GM15510 (cell line): ENCODE measurements at regions not wholly inside any gene's neighbourhood (a gene's known extent, or its start where the extent isn't known, plus 50 kb on each side); places are given as distances from the start of the nearest gene placed in this dataset.

Experiments
- POLR2A ChIP-seq: IDR thresholded peaks from 3 replicates; pipeline ENCODE4 v1.6.1; 2011; ENCODE audit warnings: borderline replicate concordance; ENCODE audit not compliant: insufficient read length; ENCODE audit errors: extremely low read depth

- no peak for TF ChIP-seq POLR2A
These were observed 102.9 kb upstream of the SIRPA start for GRCh38 chr20:1792274-1792673.

GRCh38 chr20:1790386-1790785, 104.8 kb upstream of the SIRPA start:
- TF ChIP-seq POLR2A = no peak

DNA sequence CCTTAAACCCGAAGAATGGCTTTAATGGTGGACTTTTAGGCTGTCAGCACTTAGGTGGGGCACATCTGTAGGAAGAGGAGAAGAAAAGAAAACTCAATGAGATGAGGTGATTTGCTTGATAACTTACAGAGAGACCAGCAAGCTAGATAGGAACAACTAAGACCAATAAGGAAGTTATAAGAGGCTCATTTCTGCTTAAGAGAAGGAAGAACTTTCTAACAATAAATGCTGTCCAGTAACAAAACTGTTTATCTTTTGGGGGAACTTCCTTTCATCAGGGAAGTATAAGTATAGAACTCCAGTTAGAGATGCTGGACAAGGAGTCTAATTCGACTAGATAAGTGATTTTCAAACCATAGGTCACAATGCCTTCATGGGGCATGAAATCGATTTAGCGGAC, 107.2 kb upstream of the SIRPA start:
- no peak for TF ChIP-seq POLR2A

- TF ChIP-seq POLR2A = no peak
These were observed 108.7 kb upstream of the SIRPA start for GRCh38 chr20:1786486-1786885.

GRCh38 chr20:1784586-1784985, 110.6 kb upstream of the SIRPA start:
- no peak for TF ChIP-seq POLR2A

DNA sequence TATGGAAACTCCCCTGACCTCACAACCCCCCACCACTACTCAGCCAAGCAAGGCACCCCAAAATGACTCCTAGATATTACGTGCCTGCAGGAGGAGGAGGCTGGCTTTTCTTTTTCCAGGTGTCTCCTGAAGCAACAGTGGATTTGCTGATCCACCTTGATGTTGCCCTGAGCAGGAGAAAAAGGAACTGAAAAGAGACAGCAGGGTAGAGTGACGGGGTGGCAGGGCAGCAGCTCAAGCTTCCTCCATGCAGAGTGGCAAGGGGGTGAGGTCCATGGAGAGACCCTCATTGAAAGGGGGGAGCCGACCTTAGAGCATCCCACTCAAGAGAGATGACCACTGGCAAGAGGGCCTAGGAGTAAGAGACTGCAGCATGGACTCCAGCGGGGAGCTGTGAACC, 112.0 kb upstream of the SIRPA start:
- TF ChIP-seq POLR2A = no peak

DNA sequence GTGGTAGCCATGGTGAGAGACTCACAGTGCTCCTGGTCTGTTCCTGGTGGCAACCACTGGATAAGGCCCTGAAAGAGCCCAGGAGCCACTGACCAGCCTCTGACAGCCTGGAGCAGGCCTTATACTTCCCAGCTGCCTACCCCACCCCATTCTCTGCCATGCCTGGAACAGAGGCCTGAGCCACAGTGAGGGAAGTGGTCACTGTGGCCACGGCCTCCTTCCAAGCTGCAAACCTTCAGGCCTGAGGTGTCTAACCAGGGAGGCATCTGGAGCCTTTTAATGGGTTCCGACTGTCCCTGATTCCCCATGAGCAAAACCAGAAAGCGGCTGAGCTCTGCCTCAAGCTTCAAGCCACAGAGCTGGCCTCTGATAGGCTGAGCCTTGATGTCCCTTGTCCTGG, 113.0 kb upstream of the SIRPA start:
- no peak for TF ChIP-seq POLR2A

- TF ChIP-seq POLR2A = no peak
These were observed 115.6 kb upstream of the SIRPA start for GRCh38 chr20:1779567-1779966.

GRCh38 chr20:1778338-1778737, 116.9 kb upstream of the SIRPA start:
- no peak for TF ChIP-seq POLR2A

DNA sequence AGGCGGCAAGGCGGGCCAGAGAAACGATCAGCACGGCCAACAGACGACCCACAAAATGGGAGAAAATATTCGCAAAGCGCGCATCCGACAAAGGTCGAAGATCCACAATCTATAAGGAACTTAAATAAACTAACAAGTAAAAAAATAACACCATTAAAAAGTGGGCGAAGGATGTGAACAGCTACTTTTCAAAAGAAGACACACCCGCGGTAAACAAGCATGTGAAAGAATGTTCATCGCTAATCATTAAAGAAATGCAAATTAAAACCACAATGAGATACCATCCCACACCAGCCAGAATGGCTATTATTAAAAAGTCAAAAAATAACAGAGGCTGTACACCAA, 117.8 kb upstream of the SIRPA start:
- TF ChIP-seq POLR2A = no peak

- no peak for TF ChIP-seq POLR2A
These were observed 118.3 kb upstream of the SIRPA start for GRCh38 chr20:1776681-1777475.

GRCh38 chr20:1775117-1775516, 117.5 kb upstream of the SIRPG start:
- no peak for TF ChIP-seq POLR2A

DNA sequence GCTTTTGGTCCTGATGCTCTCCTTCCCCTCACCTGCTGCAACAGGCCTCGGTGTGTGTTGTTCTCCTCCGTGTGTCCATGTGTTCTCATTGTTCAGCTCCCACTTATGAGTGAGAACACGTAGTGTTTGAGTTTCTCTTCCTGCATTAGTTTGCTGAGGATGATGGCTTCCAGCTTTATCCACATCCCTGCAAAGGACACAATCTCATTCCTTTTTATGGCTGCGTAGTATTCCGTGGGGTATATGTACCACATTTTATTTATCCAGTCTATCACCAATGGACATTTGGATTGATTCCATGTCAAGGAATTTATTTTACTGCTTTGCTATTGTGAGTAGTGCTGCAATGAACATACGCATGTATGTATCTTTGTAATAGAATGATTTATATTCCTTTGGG, 116.9 kb upstream of the SIRPG start:
- TF ChIP-seq POLR2A = no peak

GRCh38 chr20:1773816-1774215, 116.2 kb upstream of the SIRPG start:
- no peak for TF ChIP-seq POLR2A

- no peak for TF ChIP-seq POLR2A
These were observed 111.9 kb upstream of the SIRPG start for GRCh38 chr20:1769491-1769890.

DNA sequence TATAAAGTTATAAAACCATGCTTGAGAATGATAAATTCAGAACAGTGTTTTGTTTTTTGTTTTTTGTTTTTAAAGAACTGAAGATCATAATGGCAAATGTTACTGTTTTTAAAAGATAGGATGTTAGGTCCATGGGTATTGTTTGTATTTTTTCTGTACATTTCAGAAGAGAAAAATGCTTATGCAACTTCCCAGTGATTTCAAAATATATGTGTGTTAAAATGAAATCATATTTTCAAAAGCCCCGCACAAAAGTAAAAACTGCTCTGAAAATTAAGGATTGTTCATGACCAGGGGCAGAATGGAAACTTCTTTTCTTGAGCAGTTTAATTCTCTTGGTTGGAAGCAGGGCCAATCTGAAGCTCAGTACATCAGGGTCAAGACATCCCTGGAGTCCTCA, 109.2 kb upstream of the SIRPG start:
- no peak for TF ChIP-seq POLR2A
